Lung (tissue), 11 donors: ENCODE measurements at regions not wholly inside any gene's neighbourhood (a gene's known extent, or its start where the extent isn't known, plus 50 kb on each side); places are given as distances from the start of the nearest gene placed in this dataset.

Experiments used
- ATAC-seq: fragments of 200-7000 bp; cut with Tn5 transposase; one replicate; pipeline ENCODE4 v1.9.1; 2020; ENCODE audit warnings: moderate number of reproducible peaks; ENCODE audit not compliant: insufficient read depth, low FRiP score
- DNase-seq, 3 donors: peaks; one replicate each; pipeline ENCODE4 v3.0.0-alpha.2; 2013 to 2017
- H3K27ac ChIP-seq, 2 donors: one replicate each; pipeline ENCODE4 v1.5.1; 2013; ENCODE audit warnings: mild to moderate bottlenecking in 2 of 2, moderate library complexity in 2 of 2, control low read depth in 1 of 2, inconsistent platforms in 1 of 2, low read depth in 1 of 2, low read length in 1 of 2
- H3K27me3 ChIP-seq, 3 donors: one replicate each; pipeline ENCODE4 v1.5.1; 2013; ENCODE audit warnings: low read length in 2 of 3; ENCODE audit not compliant: control insufficient read depth in 3 of 3, insufficient read depth in 3 of 3
- H3K36me3 ChIP-seq, 4 donors: one replicate each; pipeline ENCODE4 v1.5.1; 2013; ENCODE audit warnings: low read length in 4 of 4, mild to moderate bottlenecking in 1 of 4, moderate library complexity in 1 of 4; ENCODE audit not compliant: control insufficient read depth in 4 of 4, insufficient read depth in 4 of 4
- H3K4me1 ChIP-seq, 5 donors: one replicate each; pipeline ENCODE4 v1.5.1; 2013; ENCODE audit warnings: low read length in 5 of 5, mild to moderate bottlenecking in 2 of 5, moderate library complexity in 1 of 5; ENCODE audit not compliant: control insufficient read depth in 5 of 5, insufficient read depth in 5 of 5
- H3K4me3 ChIP-seq: one replicate; pipeline ENCODE4 v1.5.1; 2013; ENCODE audit warnings: mild to moderate bottlenecking, control low read depth, moderate library complexity
- H3K9ac ChIP-seq, 2 donors: one replicate each; pipeline ENCODE4 v1.5.1; 2013; ENCODE audit warnings: low read length in 2 of 2, control low read depth in 1 of 2; ENCODE audit not compliant: insufficient read depth in 1 of 2
- H3K9me3 ChIP-seq, 4 donors: one replicate each; pipeline ENCODE4 v1.5.1; 2013; ENCODE audit warnings: low read length in 3 of 4, mild to moderate bottlenecking in 1 of 4, moderate library complexity in 1 of 4; ENCODE audit not compliant: control insufficient read depth in 4 of 4, insufficient read depth in 3 of 4
- CTCF ChIP-seq: IDR thresholded peaks from 2 replicates; pipeline ENCODE4 v1.5.1; 2012; ENCODE audit warnings: mild to moderate bottlenecking; ENCODE audit errors: control extremely low read depth, extremely low read depth
- WGBS, 2 donors: extraction: QIAGEN DNeasy Blood & Tissue Kit; methylation state at CpG; one replicate each; pipeline ENCODE4 v1.1.7; 2013; 5-methylcytosine and 5-hydroxymethylcytosine counted together
- donor health status: control.
- donor health status: control.
- donor health status: Bipolar disorder and iron deficiency.
- donor health status: healthy.
- donor health status: DM: yes; HTN: yes; CAD: no.

GRCh38 chr7:46513447-46513848 is 592.4 kb upstream of the IGFBP3 start:
- TF ChIP-seq CTCF: no peak
- Histone ChIP-seq H3K4me3 (no peak overlapping the region), H3K9ac (no peak overlapping the region), H3K36me3 (no peaks in the 10 kb centered on the region), H3K9me3 (peaks cover 0 to 4% (median 2%) of the 10 kb centered on the region in 4 donors), H3K27ac (no peak overlapping the region), H3K4me1 (peaks cover 0 to 21% (median 3%) of the 10 kb centered on the region in 5 donors), H3K27me3 (no peaks in the 10 kb centered on the region)
- no peak for DNase-seq
- 42 to 51% methylated on average over 3 of the region's 3 CpGs for WGBS, 2 donors
- ATAC-seq: no peak

DNA sequence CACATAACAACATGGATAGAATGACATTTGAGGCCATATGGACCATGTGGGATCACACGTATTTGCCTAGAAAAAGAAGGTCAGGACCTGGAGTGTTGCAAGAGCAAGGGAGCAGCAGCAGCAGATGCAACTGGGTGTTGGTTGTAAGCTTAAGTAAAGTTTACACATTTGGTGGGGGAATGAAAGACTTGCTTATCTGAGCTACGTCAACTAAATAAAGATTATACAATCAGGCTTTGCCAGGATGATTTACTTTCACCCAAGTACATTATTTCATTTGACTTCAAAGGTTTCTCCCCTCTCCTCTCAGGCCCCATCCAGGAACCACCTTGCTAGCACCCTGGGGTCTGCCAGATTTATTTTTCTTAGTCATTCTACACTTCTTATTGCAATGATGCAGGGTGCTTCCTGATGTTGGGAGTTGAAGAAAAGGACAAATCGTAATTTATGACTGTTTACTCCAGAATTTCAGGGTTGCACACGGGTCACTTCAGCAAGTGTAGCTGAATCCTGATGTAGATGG is 591.9 kb upstream of the IGFBP3 start:
- no peak overlapping the region for H3K27ac ChIP-seq
- H3K9me3 ChIP-seq: peaks cover 0 to 6% (median 2%) of the 10 kb centered on the region in 4 donors
- no peak for ATAC-seq
- H3K4me1 ChIP-seq: peaks cover 0 to 21% (median 3%) of the 10 kb centered on the region in 5 donors
- H3K4me3 ChIP-seq: no peak overlapping the region
- H3K36me3 ChIP-seq: no peaks in the 10 kb centered on the region
- no peak overlapping the region for H3K9ac ChIP-seq
- WGBS, 2 donors: 49 to 55% methylated on average over 4 of the region's 4 CpGs
- TF ChIP-seq CTCF: no peak
- H3K27me3 ChIP-seq: no peaks in the 10 kb centered on the region
- DNase-seq: peak; percentile 94 to 99 (median 99)

DNA sequence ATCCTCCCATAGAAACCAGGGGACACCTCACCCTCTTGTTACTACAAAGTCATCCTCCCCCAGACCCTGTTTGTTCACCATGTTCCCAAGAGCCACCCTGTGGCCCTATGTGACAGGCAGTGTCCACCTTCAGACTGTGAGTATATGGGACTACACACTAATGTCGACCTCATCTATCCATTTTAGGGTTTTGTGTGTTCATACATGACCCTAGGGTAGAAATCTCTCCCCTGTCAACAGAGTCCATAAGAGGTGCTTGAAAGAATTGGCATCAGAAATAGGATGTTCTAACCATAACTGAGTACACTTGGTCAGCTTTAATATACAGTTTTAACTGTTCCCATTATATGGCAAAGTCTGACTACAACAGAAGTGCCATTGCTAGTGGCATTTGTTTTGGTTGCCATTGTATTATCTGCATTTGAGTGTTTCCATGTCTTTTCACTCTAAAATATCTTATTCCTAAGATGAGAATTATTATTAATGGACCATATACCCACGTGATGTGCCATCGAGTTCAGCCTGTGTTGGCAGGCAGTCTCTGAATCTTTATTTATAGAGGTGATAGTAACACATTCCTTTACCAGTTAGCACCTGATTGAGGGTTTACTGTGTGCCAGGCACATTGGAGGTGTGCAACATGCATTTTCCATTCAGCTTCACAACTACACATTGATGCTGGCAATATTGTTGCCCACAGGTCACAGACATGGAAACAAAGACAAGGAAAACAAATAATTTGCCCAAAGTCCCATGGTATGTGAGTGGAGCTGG is 590.6 kb upstream of the IGFBP3 start:
- H3K4me3 ChIP-seq: no peak overlapping the region
- 68 to 85% methylated on average over 3 of the region's 3 CpGs for WGBS, 2 donors
- H3K27me3 ChIP-seq: no peaks in the 10 kb centered on the region
- DNase-seq: no peak
- no peak overlapping the region for H3K27ac ChIP-seq
- no peaks in the 10 kb centered on the region for H3K36me3 ChIP-seq
- H3K9me3 ChIP-seq: peaks cover 0 to 6% (median 3%) of the 10 kb centered on the region in 4 donors
- no peak for ATAC-seq
- H3K9ac ChIP-seq: no peak overlapping the region
- TF ChIP-seq CTCF: no peak
- H3K4me1 ChIP-seq: peaks cover 0 to 21% (median 3%) of the 10 kb centered on the region in 5 donors
